ENCODE measurements at regions not wholly inside any gene's neighbourhood (a gene's known extent, or its start where the extent isn't known, plus 50 kb on each side); places are given as distances from the start of the nearest gene placed in this dataset.

- DNase-seq (ENCODE audit: low spot score): no peak
Measured at GRCh38 chr5:93107805-93108520, 473.1 kb downstream of the NR2F1-AS1 start.

GRCh38 chr5:93107141-93107540 is 473.9 kb downstream of the NR2F1-AS1 start:
- no peak for TF ChIP-seq CTCF (IDR thresholded peaks at IDR 0.05; ENCODE audit: extremely low read depth, missing control alignments)
- DNase-seq (ENCODE audit: low spot score): no peak

More at GRCh38 chr5:93107805-93108520, 473.1 kb downstream of the NR2F1-AS1 start:
- no peak for TF ChIP-seq CTCF (IDR thresholded peaks at IDR 0.05; ENCODE audit: extremely low read depth, missing control alignments)

- DNase-seq (ENCODE audit: low spot score): no peak
- TF ChIP-seq CTCF (IDR thresholded peaks at IDR 0.05; ENCODE audit: extremely low read depth, missing control alignments): no peak
Measured at GRCh38 chr5:93101661-93102060, 479.4 kb downstream of the NR2F1-AS1 start.

GRCh38 chr5:93100976-93101375 is 480.0 kb downstream of the NR2F1-AS1 start:
- no peak for TF ChIP-seq CTCF (IDR thresholded peaks at IDR 0.05; ENCODE audit: extremely low read depth, missing control alignments)
- DNase-seq (ENCODE audit: low spot score): no peak

GRCh38 chr5:93100428-93100827 is 480.6 kb downstream of the NR2F1-AS1 start:
- no peak for TF ChIP-seq CTCF (IDR thresholded peaks at IDR 0.05; ENCODE audit: extremely low read depth, missing control alignments)
- no peak for DNase-seq (ENCODE audit: low spot score)

GRCh38 chr5:93099902-93100347 is 481.1 kb downstream of the NR2F1-AS1 start:
- no peak for DNase-seq (ENCODE audit: low spot score)
- TF ChIP-seq CTCF (IDR thresholded peaks at IDR 0.05; ENCODE audit: extremely low read depth, missing control alignments): no peak

- TF ChIP-seq CTCF (IDR thresholded peaks at IDR 0.05; ENCODE audit: extremely low read depth, missing control alignments): no peak
- no peak for DNase-seq (ENCODE audit: low spot score)
Measured at GRCh38 chr5:93096561-93096960, 484.5 kb downstream of the NR2F1-AS1 start.

Data from GM20000 (cell line).